ENCODE measurements at regions not wholly inside any gene's neighbourhood (a gene's known extent, or its start where the extent isn't known, plus 50 kb on each side); places are given as distances from the start of the nearest gene placed in this dataset.

DNA sequence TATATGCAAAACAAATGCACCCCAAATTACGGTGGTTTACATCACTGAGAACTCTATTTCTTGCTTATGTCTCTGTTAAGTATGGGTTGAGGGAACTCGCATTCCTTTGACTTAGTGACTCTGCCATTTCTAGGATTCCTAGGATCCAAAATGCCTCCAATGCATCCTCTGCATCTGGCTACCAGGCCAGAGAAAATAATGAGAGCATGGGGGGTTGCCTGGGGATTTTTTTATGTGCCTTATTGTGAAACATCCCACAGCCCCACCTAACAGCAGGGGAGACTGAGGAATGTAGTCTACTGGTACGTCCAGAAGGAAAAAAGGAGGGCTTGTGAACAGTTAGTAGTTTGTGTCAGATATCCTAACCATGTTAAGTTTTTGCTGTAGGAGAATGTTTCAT is 466.0 kb upstream of the ARRDC3 start:
- TF ChIP-seq, protein P1, sequence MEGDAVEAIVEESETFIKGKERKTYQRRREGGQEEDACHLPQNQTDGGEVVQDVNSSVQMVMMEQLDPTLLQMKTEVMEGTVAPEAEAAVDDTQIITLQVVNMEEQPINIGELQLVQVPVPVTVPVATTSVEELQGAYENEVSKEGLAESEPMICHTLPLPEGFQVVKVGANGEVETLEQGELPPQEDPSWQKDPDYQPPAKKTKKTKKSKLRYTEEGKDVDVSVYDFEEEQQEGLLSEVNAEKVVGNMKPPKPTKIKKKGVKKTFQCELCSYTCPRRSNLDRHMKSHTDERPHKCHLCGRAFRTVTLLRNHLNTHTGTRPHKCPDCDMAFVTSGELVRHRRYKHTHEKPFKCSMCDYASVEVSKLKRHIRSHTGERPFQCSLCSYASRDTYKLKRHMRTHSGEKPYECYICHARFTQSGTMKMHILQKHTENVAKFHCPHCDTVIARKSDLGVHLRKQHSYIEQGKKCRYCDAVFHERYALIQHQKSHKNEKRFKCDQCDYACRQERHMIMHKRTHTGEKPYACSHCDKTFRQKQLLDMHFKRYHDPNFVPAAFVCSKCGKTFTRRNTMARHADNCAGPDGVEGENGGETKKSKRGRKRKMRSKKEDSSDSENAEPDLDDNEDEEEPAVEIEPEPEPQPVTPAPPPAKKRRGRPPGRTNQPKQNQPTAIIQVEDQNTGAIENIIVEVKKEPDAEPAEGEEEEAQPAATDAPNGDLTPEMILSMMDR (conservative IDR thresholded peaks at IDR 0.05; ENCODE audit: low read length) = no peak
- TF ChIP-seq EZH2phosphoT487 (IDR thresholded peaks at IDR 0.05; ENCODE audit: borderline replicate concordance, low read depth, low read length) = no peak

Measured in OCI-LY7 (cell line).